Nephron (organoid): ENCODE measurements at regions not wholly inside any gene's neighbourhood (a gene's known extent, or its start where the extent isn't known, plus 50 kb on each side); places are given as distances from the start of the nearest gene placed in this dataset.
"Not testable (repeated sequence)": the region's sequence is repeated elsewhere in the genome, so short reads cannot be mapped to it uniquely, and the experiment has no call there.

ENCODE experiments used
- H3K27ac Mint-ChIP-seq, 3 experiments: 2 replicates each; pipeline ENCODE4 v1.8.0; 2020; ENCODE audit warnings: mixed read lengths in 3 of 3, mild to moderate bottlenecking in 2 of 3, moderate library complexity in 1 of 3
- H3K27me3 Mint-ChIP-seq: 2 replicates; pipeline ENCODE4 v1.8.0; 2021; ENCODE audit warnings: low read depth, mild to moderate bottlenecking, moderate library complexity, mixed read lengths
- H3K36me3 Mint-ChIP-seq: 2 replicates; pipeline ENCODE4 v1.8.0; 2020; ENCODE audit warnings: low read depth, mixed read lengths
- H3K4me1 Mint-ChIP-seq: 2 replicates; pipeline ENCODE4 v1.8.0; 2020; ENCODE audit warnings: mixed read lengths
- H3K4me3 Mint-ChIP-seq, 3 experiments: 2 replicates each; pipeline ENCODE4 v1.8.0; 2020; ENCODE audit warnings: mild to moderate bottlenecking in 3 of 3, mixed read lengths in 3 of 3, moderate library complexity in 2 of 3
- H3K9me3 Mint-ChIP-seq: 2 replicates; pipeline ENCODE4 v1.8.0; 2020; ENCODE audit warnings: mixed read lengths
- TF ChIP-seq, protein P1 (sequence below), 3 experiments: fragments of 200-600 bp; sonication (generic); IDR thresholded peaks; one replicate each; pipeline ENCODE4 v1.5.0; 2021; ENCODE audit warnings: antibody characterized with exemption in 3 of 3; ENCODE audit not compliant: unreplicated experiment in 3 of 3

DNA sequence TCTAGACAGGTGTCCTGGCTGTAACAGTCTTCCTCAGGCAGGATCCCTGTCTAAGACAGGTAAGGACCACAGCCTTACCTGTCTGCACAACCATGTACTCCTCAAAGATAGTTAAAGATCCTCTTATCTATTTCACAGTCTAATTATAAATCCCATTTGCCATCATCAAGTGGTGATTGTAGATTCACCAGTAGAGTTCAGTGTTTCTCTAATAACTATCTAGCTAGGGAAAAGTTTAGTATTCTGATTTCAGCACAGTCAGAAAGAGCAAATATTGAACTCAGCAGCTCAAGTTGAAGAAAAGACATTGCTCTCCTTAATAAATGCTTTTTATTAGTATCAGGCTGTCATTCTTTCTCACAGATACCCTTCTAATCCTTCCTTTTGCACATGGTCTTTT is 1305.5 kb upstream of the NXPH2 start:
- TF ChIP-seq, protein P1, sequence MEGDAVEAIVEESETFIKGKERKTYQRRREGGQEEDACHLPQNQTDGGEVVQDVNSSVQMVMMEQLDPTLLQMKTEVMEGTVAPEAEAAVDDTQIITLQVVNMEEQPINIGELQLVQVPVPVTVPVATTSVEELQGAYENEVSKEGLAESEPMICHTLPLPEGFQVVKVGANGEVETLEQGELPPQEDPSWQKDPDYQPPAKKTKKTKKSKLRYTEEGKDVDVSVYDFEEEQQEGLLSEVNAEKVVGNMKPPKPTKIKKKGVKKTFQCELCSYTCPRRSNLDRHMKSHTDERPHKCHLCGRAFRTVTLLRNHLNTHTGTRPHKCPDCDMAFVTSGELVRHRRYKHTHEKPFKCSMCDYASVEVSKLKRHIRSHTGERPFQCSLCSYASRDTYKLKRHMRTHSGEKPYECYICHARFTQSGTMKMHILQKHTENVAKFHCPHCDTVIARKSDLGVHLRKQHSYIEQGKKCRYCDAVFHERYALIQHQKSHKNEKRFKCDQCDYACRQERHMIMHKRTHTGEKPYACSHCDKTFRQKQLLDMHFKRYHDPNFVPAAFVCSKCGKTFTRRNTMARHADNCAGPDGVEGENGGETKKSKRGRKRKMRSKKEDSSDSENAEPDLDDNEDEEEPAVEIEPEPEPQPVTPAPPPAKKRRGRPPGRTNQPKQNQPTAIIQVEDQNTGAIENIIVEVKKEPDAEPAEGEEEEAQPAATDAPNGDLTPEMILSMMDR (IDR thresholded peaks at IDR 0.05; ENCODE audit: unreplicated experiment in 3 of 3), result peak; percentile 32 to 50 (median 35)
- no peak overlapping the region for H3K4me3 Mint-ChIP-seq
- no peaks in the 10 kb centered on the region for H3K9me3 Mint-ChIP-seq
- peaks cover 3% of the 10 kb centered on the region for H3K27me3 Mint-ChIP-seq
- peak overlapping the region in 1 of 3 experiments; percentile 32 for H3K27ac Mint-ChIP-seq
- H3K4me1 Mint-ChIP-seq, result no peaks in the 10 kb centered on the region
- no peaks in the 10 kb centered on the region for H3K36me3 Mint-ChIP-seq

DNA sequence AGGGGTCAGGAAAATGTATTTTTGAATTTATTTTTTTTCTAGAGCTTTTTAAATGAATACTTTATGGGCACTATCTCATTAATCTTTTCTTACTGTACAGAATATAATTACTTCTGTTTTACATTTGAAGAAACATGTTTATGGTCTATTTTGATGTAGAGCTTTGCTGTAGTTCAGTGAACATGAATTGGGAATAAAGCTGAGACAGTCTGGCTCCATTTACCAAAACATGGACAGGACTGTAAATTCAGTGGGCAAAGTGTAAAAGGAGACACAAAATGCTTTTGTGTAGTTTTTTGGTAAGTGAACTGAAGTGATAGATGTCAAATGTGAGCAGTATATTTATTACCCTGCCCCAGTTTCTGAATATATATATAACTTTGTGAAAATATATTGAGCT is 1298.8 kb upstream of the NXPH2 start:
- no peak overlapping the region for H3K4me3 Mint-ChIP-seq
- peaks cover 3% of the 10 kb centered on the region for H3K9me3 Mint-ChIP-seq
- no peaks in the 10 kb centered on the region for H3K4me1 Mint-ChIP-seq
- no peaks in the 10 kb centered on the region for H3K27me3 Mint-ChIP-seq
- TF ChIP-seq, protein P1 (IDR thresholded peaks at IDR 0.05; ENCODE audit: unreplicated experiment in 3 of 3), result no peak
- no peak overlapping the region for H3K27ac Mint-ChIP-seq
- no peaks in the 10 kb centered on the region for H3K36me3 Mint-ChIP-seq

DNA sequence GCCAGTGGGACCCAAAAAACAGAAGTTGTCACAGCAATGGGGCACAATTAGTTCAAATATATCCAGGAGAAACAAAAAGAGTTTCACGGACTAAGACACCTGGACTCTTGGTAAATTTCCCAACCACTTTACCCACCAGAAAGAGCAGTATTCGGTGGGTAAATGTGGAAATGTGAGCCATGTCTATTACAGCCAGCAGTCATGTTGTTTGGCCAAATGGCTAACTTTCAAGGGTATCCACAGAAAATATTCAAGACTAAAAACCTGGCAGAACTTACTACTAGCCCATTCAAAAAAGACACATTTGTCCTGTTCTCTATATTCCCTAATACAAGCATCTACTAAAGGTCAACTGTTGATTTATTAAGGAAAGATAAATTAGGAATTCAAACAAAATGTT is 1296.0 kb upstream of the NXPH2 start:
- H3K36me3 Mint-ChIP-seq, result no peaks in the 10 kb centered on the region

DNA sequence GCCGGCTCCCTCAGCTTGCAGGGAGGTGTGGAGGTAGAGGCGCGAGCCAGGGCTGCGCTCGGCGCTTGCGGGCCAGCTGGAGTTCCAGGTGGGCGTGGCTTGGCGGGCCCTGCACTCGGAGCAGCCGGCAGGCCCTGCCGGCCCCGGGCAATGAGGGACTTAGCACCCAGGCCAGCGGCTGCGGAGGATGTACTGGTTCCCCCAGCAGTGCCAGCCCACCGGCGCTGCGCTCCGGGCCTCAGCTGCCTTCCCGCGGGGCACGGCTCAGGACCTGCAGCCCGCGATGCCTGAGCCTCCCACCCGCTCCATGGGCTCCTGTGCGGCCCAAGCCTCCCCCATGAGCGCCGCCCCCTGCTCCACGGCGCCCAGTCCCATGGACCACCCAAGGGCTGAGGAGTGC is 1293.6 kb upstream of the NXPH2 start:
- H3K9me3 Mint-ChIP-seq, H3K27me3 Mint-ChIP-seq, H3K4me1 Mint-ChIP-seq, H3K4me3 Mint-ChIP-seq, H3K36me3 Mint-ChIP-seq, H3K27ac Mint-ChIP-seq: not testable (repeated sequence)

More for the DNA sequence above, 1296.0 kb upstream of the NXPH2 start:
- no peak overlapping the region for H3K4me3 Mint-ChIP-seq
- TF ChIP-seq, protein P1 (IDR thresholded peaks at IDR 0.05; ENCODE audit: unreplicated experiment in 3 of 3), result no peak
- H3K27ac Mint-ChIP-seq, result no peak overlapping the region
- H3K4me1 Mint-ChIP-seq, result no peaks in the 10 kb centered on the region
- peaks cover 3% of the 10 kb centered on the region for H3K9me3 Mint-ChIP-seq
- no peaks in the 10 kb centered on the region for H3K27me3 Mint-ChIP-seq

DNA sequence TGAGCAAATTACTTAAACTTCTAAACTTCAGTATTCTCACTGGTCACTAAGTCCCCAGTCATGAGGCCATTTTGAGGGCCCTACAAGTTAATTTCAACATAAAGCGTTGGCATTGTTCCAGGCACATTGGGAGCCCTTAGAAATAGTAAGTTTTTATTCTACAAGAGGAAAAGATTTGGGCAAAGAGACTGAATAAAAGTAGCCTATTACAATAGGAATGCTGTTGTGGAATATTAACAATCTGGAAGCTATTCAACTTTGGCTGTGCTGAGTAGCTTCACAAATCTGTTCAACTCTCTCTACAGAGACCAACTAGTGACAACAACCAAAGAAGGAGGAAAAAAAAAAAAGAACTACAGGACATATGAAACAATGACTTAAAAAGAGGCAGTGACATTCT is 1287.5 kb upstream of the NXPH2 start:
- H3K4me1 Mint-ChIP-seq, result peaks cover 21% of the 10 kb centered on the region
- H3K27me3 Mint-ChIP-seq, result no peaks in the 10 kb centered on the region
- no peak overlapping the region for H3K4me3 Mint-ChIP-seq
- no peaks in the 10 kb centered on the region for H3K9me3 Mint-ChIP-seq
- H3K36me3 Mint-ChIP-seq, result no peaks in the 10 kb centered on the region
- TF ChIP-seq, protein P1 (IDR thresholded peaks at IDR 0.05; ENCODE audit: unreplicated experiment in 3 of 3), result no peak
- H3K27ac Mint-ChIP-seq, result no peak overlapping the region

DNA sequence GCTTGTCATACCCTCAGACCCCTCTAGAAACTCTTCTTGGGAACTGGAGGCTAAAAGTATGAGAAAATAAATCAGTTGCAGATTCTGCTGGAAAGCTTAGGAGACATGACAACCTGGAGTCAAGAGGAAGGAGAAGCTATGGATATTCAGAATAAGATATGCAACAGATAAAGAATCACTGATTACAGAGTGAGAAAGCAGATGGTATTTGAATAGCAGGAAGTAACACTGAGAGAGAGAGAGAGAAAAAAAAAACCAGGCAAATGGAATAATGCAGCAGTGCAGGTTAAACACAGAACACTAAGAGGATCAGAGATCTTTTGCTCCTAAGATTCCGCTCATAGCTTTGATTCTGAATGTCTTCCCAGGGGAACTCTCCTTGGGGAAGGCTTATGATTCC is 1284.1 kb upstream of the NXPH2 start:
- no peaks in the 10 kb centered on the region for H3K36me3 Mint-ChIP-seq
- H3K4me1 Mint-ChIP-seq, result peaks cover 21% of the 10 kb centered on the region
- H3K4me3 Mint-ChIP-seq, result no peak overlapping the region
- H3K27me3 Mint-ChIP-seq, result no peaks in the 10 kb centered on the region
- no peaks in the 10 kb centered on the region for H3K9me3 Mint-ChIP-seq
- TF ChIP-seq, protein P1 (IDR thresholded peaks at IDR 0.05; ENCODE audit: unreplicated experiment in 3 of 3), result no peak
- H3K27ac Mint-ChIP-seq, result no peak overlapping the region
